ENCODE measurements at regions not wholly inside any gene's neighbourhood (a gene's known extent, or its start where the extent isn't known, plus 50 kb on each side); places are given as distances from the start of the nearest gene placed in this dataset.

DNA sequence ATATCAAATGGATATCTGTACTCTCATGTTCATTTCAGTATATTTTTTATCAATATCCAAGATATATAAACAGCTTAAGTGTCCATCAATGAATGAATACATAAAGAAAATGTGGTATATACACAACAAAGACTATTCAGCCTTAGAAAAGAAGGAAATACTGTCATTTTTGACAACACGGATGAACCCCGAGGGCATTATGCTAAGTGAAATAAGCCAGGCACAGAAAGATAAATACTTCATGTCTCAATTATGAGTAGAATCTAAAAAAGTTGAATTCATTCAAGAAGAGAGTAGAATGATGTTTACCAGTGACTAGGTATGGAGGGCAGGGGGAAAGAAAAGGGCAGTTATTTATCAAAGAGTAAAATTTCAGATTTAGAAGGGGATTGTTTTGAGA is 949.8 kb upstream of the TYRP1 start:
- Histone ChIP-seq H3K4ac (ENCODE audit: low read depth, low read length) (no peak overlapping the region), H3K9me1 (ENCODE audit: insufficient read depth, low read length) (no peaks in the 10 kb centered on the region), H2BK20ac (ENCODE audit: low read depth, low read length) (no peak overlapping the region), H3K9me3 (ENCODE audit: control insufficient read depth, insufficient read depth, low read length) (no peaks in the 10 kb centered on the region), H3K23ac (ENCODE audit: low read depth, low read length) (no peak overlapping the region), H3K4me2 (ENCODE audit: low read depth, low read length) (no peak overlapping the region), H3K14ac (replicated peaks; ENCODE audit: low read depth, low read length) (no peak overlapping the region), H3K4me1 (ENCODE audit: control insufficient read depth, insufficient read depth, low read length) (no peaks in the 10 kb centered on the region), H3K56ac (ENCODE audit: extremely low read depth, insufficient read depth, low read length) (no peak overlapping the region), H2AFZ (replicated peaks; ENCODE audit: low read length, poor library complexity) (no peak overlapping the region), H2BK15ac (ENCODE audit: low read depth, low read length) (no peak overlapping the region), H4K20me1 (ENCODE audit: insufficient read depth, low read length) (no peaks in the 10 kb centered on the region), H2AK5ac (ENCODE audit: low read depth, low read length) (no peak overlapping the region), H4K8ac (ENCODE audit: low read depth in 2 of 2, low read length in 2 of 2) (no peak overlapping the region), H3K9ac (ENCODE audit: low read depth, low read length) (no peak overlapping the region), H4K5ac (ENCODE audit: low read depth, low read length) (no peak overlapping the region), H2BK120ac (ENCODE audit: low read depth, low read length) (no peak overlapping the region), H2BK5ac (ENCODE audit: low read depth, low read length, poor library complexity, severe bottlenecking) (no peak overlapping the region), H2AK9ac (replicated peaks; ENCODE audit: low read depth, low read length, poor library complexity) (no peak overlapping the region), H4K91ac (ENCODE audit: insufficient read depth, low read depth, low read length) (no peak overlapping the region), H3K18ac (ENCODE audit: low read depth, low read length) (no peak overlapping the region), H3K4me3 (ENCODE audit: insufficient read depth, low read depth, low read length) (no peak overlapping the region), H3K36me3 (ENCODE audit: control insufficient read depth, insufficient read depth, low read length) (no peaks in the 10 kb centered on the region), H3K27me3 (ENCODE audit: control insufficient read depth, insufficient read depth, low read length) (no peaks in the 10 kb centered on the region), H3K79me1 (ENCODE audit: low read depth in 1 of 2, low read length in 2 of 2) (no peaks in the 10 kb centered on the region), H3K27ac (ENCODE audit: insufficient read depth, low read length) (no peak overlapping the region)
- ChIA-PET POLR2A (ENCODE audit: unreplicated experiment) (no interaction called here), CTCF (no interaction called here)
- intact Hi-C loops (cut with micrococcal nuclease) (no loop called here), in situ Hi-C loops (cut with MboI; ENCODE audit: low sequenced_read_pairs) (no loop called here), dilution Hi-C loops (cut with HindIII; ENCODE audit: low sequenced_read_pairs, unreplicated experiment) (no loop called here)
- WGBS, 2 experiments (ENCODE audit: extremely low coverage in 2 of 2, insufficient read length in 1 of 2) = no CpG with 5 or more reads among the region's 2 CpGs
- TF ChIP-seq BHLHE40 (IDR thresholded peaks at IDR 0.05; ENCODE audit: low read depth, low read length) = no peak
- no peak for TF ChIP-seq CEBPB (IDR thresholded peaks at IDR 0.05; ENCODE audit: low read depth, low read length)
- TF ChIP-seq, protein P1, sequence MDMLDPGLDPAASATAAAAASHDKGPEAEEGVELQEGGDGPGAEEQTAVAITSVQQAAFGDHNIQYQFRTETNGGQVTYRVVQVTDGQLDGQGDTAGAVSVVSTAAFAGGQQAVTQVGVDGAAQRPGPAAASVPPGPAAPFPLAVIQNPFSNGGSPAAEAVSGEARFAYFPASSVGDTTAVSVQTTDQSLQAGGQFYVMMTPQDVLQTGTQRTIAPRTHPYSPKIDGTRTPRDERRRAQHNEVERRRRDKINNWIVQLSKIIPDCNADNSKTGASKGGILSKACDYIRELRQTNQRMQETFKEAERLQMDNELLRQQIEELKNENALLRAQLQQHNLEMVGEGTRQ (IDR thresholded peaks at IDR 0.05; ENCODE audit: low read depth, low read length) = no peak
- no peak for TF ChIP-seq RFX5 (IDR thresholded peaks at IDR 0.05; ENCODE audit: low read depth, low read length)
- TF ChIP-seq ELK1 (IDR thresholded peaks at IDR 0.05; ENCODE audit: borderline replicate concordance, low read depth, low read length) = no peak
- TF ChIP-seq MAFK (IDR thresholded peaks at IDR 0.05; ENCODE audit: low read depth, low read length) = no peak
- TF ChIP-seq RCOR1 (IDR thresholded peaks at IDR 0.05; ENCODE audit: insufficient replicate concordance, low read length) = no peak
- no peak for TF ChIP-seq SMC3 (IDR thresholded peaks at IDR 0.05; ENCODE audit: low read depth, low read length)
- TF ChIP-seq CHD1 (IDR thresholded peaks at IDR 0.05; ENCODE audit: low read depth, low read length) = no peak
- TF ChIP-seq RAD21 (IDR thresholded peaks at IDR 0.05; ENCODE audit: low read length) = no peak
- TF ChIP-seq MAZ (IDR thresholded peaks at IDR 0.05; ENCODE audit: borderline replicate concordance, low read depth, low read length) = no peak
- no peak for TF ChIP-seq POLR2A (IDR thresholded peaks at IDR 0.05; ENCODE audit: low read depth, low read length)
- TF ChIP-seq NFE2L2 (IDR thresholded peaks at IDR 0.05; ENCODE audit: low read depth, low read length) = no peak
- BruUV-seq (replicated peaks) = no TSS peak
- DNase-seq (no peak), ATAC-seq (ENCODE audit: low read depth) (no peak)

Measured in IMR-90 (cell line).